GM10266 (cell line): ENCODE measurements at regions not wholly inside any gene's neighbourhood (a gene's known extent, or its start where the extent isn't known, plus 50 kb on each side); places are given as distances from the start of the nearest gene placed in this dataset.

Source experiments
- DNase-seq: peaks from one replicate; pipeline ENCODE4 v3.0.0; 2012; ENCODE audit errors: extremely low spot score
- TF ChIP-seq, protein P1 (sequence below): IDR thresholded peaks from 2 replicates; pipeline ENCODE4 v1.5.1; 2012; ENCODE audit warnings: mild to moderate bottlenecking, low read depth; ENCODE audit not compliant: control insufficient read depth, insufficient read depth; ENCODE audit errors: missing control alignments

DNA sequence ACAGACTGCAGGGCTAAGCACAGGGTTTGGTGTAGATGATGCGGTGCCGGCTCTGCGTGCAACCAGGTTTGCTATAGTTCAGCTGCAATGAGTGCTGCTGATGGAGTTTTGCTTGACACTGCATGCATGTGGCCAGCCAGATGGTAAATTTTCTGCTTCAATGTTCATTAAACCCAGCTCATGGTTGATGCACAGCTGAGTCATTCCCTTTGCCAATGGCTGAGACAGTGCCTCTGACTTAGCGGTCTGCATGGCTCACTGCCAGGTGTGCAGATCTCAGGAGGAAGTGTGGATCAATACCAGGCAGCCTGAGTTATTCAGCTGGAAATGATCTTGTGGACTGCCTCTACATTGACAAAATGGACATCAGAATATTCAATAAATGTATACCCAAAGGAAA is 172.7 kb upstream of the ZP4 start:
- TF ChIP-seq, protein P1, sequence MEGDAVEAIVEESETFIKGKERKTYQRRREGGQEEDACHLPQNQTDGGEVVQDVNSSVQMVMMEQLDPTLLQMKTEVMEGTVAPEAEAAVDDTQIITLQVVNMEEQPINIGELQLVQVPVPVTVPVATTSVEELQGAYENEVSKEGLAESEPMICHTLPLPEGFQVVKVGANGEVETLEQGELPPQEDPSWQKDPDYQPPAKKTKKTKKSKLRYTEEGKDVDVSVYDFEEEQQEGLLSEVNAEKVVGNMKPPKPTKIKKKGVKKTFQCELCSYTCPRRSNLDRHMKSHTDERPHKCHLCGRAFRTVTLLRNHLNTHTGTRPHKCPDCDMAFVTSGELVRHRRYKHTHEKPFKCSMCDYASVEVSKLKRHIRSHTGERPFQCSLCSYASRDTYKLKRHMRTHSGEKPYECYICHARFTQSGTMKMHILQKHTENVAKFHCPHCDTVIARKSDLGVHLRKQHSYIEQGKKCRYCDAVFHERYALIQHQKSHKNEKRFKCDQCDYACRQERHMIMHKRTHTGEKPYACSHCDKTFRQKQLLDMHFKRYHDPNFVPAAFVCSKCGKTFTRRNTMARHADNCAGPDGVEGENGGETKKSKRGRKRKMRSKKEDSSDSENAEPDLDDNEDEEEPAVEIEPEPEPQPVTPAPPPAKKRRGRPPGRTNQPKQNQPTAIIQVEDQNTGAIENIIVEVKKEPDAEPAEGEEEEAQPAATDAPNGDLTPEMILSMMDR, result no peak
- DNase-seq, result no peak

DNA sequence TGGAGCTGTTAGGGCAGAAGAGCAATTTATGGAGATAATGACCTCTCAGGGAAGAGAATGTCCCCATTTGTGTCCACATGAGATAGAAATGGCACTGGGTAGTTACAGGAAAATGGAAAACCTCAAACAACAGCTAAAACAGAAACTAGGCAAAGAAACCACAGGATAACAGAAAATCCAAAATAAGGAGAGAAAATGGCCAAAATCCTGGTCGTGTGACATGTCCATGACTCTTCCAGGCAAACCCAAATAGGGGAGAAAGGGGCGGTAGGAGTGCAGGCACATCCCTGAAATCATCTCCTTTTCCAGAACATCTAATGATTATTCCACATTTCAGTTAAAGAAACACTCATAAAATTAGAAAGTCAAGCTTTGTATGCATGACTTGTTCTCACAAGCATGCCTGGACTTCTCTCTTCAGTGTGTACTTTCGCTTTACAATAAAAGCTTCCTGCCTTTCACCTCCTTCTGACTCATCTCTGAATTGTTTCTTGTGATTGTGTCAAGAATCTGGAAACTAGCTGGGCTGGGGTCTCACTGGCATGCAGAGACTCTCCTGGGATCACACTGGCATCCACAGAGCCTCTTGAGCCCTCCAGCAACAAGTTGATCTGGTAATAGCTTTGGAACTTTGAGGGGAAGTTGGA is 171.4 kb upstream of the ZP4 start:
- TF ChIP-seq, protein P1, result no peak
- no peak for DNase-seq

DNA sequence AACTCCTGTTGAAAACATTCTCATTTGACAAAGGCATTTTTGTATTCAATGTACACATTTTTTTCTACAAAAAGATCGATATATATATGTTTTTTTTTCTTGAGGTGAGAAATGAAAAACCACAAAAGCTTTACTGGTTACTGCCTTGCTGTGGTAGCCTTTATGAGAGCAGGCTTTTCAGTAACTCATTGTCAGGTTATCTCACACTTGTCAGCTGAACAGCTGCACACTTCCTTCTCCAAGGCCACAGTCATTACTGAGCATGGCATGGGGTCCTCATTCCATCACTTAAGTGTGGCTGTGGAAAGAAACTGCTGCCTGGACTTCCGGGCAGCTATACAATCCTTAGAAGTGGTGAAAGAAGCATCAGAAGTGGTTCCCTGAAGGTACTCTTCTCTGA is 169.3 kb upstream of the ZP4 start:
- no peak for DNase-seq
- TF ChIP-seq, protein P1, result no peak

DNA sequence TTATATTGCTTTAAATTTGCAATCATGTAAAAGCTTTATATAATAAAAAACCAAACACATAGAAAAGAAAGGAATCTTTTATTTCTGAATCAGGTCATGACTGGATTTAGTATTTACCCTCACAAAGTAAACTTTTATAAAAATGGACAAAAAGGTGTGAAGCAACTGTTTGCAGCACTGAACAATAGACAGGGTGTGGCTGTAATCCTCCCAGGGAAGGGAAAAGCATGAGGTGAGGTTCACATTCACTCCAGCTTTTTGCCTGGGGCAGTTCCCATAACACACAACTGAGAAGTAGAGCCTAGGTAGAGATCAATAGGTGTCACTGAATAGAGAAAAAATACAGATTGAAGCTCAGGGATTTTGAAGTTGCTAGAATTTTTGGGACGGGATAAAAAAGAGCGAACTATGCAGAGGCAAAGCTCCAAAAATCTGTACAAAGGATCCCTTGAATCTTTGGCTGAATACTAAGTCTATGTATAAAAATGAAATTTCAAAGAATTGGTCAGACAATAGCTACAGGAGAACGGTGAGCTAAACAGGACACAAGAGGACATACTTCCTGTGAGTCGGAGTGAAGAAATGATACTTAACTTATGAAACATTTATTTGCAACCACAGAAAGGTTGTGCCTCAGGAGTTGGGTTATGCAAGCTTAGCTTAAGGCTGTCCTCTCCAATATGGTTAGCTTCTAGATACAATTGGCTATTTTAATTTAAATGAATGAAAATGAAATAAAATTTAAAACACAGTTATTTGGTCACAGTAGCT is 162.0 kb upstream of the ZP4 start:
- no peak for DNase-seq

DNA sequence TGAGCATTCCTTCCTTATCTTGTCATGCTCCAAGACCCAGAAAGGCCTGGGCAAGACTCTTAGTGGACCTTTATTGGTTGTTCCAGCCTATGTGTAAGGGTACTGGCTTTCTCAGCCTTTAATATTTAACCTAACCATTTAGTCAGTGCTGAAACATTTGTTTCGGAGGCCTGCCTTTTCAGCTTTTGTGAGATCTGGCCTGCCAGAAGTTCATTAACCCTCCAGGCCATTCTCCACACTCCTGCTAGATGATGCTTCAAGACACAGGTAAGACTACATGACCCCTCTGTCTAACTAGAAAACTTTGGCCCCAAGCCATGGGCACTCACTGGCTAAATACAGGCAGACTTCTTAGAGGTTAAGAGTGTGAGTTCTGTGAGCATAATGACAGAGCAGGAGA is 138.4 kb upstream of the ZP4 start:
- TF ChIP-seq, protein P1, result no peak
- no peak for DNase-seq

More for the DNA sequence above, 162.0 kb upstream of the ZP4 start:
- TF ChIP-seq, protein P1, result no peak

DNA sequence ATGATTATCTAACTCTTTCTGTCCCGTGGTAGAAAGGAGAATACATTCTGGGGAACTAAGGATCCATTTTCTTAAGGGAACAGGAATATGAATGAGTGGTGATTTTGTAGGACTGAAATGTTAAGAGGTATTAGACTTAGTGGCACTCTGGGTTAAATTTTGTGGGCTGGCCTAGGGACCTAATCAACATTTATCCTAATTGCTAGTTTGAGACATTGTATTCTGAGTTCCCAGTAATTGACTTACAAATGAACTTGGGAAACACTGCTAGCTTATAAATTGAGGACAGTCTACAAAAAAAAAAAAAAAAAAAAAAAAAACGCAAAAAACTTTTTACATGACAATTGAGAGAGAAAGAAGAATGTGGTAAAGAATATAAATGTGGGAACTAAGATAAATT is 136.6 kb upstream of the ZP4 start:
- TF ChIP-seq, protein P1, result no peak
- DNase-seq, result no peak

DNA sequence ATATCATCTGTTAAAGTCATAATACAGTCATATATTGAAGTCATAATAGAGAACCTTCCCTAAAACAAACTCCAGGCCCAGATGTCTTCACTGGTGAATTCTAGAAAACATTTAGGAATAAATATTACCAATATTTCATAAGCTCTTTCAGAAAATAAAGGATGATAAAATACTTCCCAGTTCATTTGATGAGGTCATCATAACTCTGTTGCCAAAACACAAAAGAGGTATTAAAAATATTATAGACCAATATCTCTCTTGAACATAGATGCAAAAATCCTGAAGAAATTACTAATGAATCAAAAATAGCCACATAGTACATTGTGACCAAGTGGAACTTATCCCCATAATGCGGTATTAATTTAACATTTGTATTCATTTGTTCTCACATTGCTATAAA is 132.4 kb upstream of the ZP4 start:
- TF ChIP-seq, protein P1, result no peak
- no peak for DNase-seq
